Heart left ventricle (tissue), 16 donors: ENCODE measurements at regions not wholly inside any gene's neighbourhood (a gene's known extent, or its start where the extent isn't known, plus 50 kb on each side); places are given as distances from the start of the nearest gene placed in this dataset.

Source experiments
- ATAC-seq, 4 donors: fragments of 200-7000 bp; cut with Tn5 transposase; one replicate each; pipeline ENCODE4 v1.9.1; 2020 to 2022; ENCODE audit warnings: moderate library complexity in 4 of 4, mild to moderate bottlenecking in 3 of 4, moderate number of reproducible peaks in 1 of 4
- DNase-seq, 5 donors: peaks; one replicate each; pipeline ENCODE4 v3.0.0-alpha.2; 2020
- H3K27ac ChIP-seq, 12 donors: fragments of 200-600 bp; sonication (generic) in 4 of 12; one replicate each; pipeline versions ENCODE4 v1.5.0 to v1.8.0; 2016 to 2022; ENCODE audit warnings: mild to moderate bottlenecking in 2 of 12
- H3K27me3 ChIP-seq, 9 donors: fragments of 200-600 bp; sonication (generic) in 2 of 9; one replicate each; pipeline versions ENCODE4 v1.5.1 to v1.8.0; 2016 to 2022; ENCODE audit warnings: mild to moderate bottlenecking in 3 of 9
- H3K36me3 ChIP-seq, 9 donors: fragments of 200-600 bp; sonication (generic) in 2 of 9; one replicate each; pipeline versions ENCODE4 v1.5.0 to v1.8.0; 2018 to 2022; ENCODE audit warnings: mild to moderate bottlenecking in 2 of 9
- H3K4me1 ChIP-seq, 12 donors: fragments of 200-600 bp; sonication (generic) in 4 of 12; one replicate each; pipeline versions ENCODE4 v1.5.0 to v1.8.0; 2016 to 2022; ENCODE audit warnings: mild to moderate bottlenecking in 3 of 12
- H3K4me3 ChIP-seq, 12 donors: fragments of 200-600 bp; sonication (generic) in 4 of 12; one replicate each; pipeline versions ENCODE4 v1.5.0 to v1.8.0; 2017 to 2022; ENCODE audit warnings: mild to moderate bottlenecking in 9 of 12, moderate library complexity in 4 of 12
- H3K9me3 ChIP-seq, 12 donors: fragments of 200-600 bp; sonication (generic) in 4 of 12; one replicate each; pipeline versions ENCODE4 v1.5.0 to v1.8.0; 2016 to 2022; ENCODE audit warnings: mild to moderate bottlenecking in 1 of 12
- CTCF ChIP-seq, 12 donors: fragments of 200-600 bp; sonication (generic) in 4 of 12; IDR thresholded peaks; one replicate each; pipeline versions ENCODE4 v1.5.0 to v1.8.0; 2018 to 2022; ENCODE audit warnings: antibody characterized with exemption in 12 of 12, mild to moderate bottlenecking in 5 of 12
- POLR2A ChIP-seq, 2 donors: fragments of 450-650 bp; IDR thresholded peaks; one replicate each; pipeline ENCODE4 v1.6.1; 2017; ENCODE audit warnings: antibody characterized with exemption in 2 of 2, mild to moderate bottlenecking in 2 of 2, moderate library complexity in 2 of 2
- WGBS, 4 donors: extraction: QIAGEN DNeasy Blood & Tissue Kit in 2 of 4; methylation state at CpG; one replicate each; pipeline versions ENCODE4 v1.1.5 to v1.1.7; 2013 to 2018; 5-methylcytosine and 5-hydroxymethylcytosine counted together
- intact Hi-C, 10 donors: fragments of 100-400 bp; cut with DNase I; formaldehyde crosslinking; loops; one replicate each; pipeline versions ENCODE4 v1.11.1 to v1.14.2; 2022
- donor health status: ischemic (EF 13 %, LVEDD 7.1; RV severe dilation, severe dysfunction).
- donor health status: healthy with polysubstance abuse.
- donor health status: DM: no; HTN: yes; CAD: no.
- donor health status: DM: no; HTN: no; CAD: no.
- donor health status: ischemic (EF 25% LVEDD 6.9; RV normal size, moderate dysfunction).
- donor health status: ischemic (EF 25% LVEDD 5.7; RV mildly dilated, moderate dysfunction).
- donor health status: healthy.
- donor health status: DM: yes; HTN: yes; CAD: no.
- donor health status: ischemic (EF 35%, LVEDD 5.7; RV mildly dilated, moderate dysfunction).
- donor health status: nonischemic (EF 11% LVEDD 7.7; RV severe dilation, severe dysfunction).
- donor health status: DM: yes; HTN: yes; CAD: no.
- donor health status: PGD.
- donor health status: ischemic (EF 29% LVEDD 5.4; RV normal size, mild dysfunction).
- donor health status: nonischemic (EF 23%, LVEDD 6.1; RV moderate dilation, normal function).

GRCh38 chr5:38641003-38641402 is 84.6 kb upstream of the LIFR start:
- ATAC-seq (no peak), DNase-seq (no peak)
- H3K27ac ChIP-seq, result no peak overlapping the region
- TF ChIP-seq CTCF (IDR thresholded peaks at IDR 0.05), result no peak
- no peak for TF ChIP-seq POLR2A (IDR thresholded peaks at IDR 0.05)
- no peaks in the 10 kb centered on the region for H3K27me3 ChIP-seq
- H3K36me3 ChIP-seq, result no peaks in the 10 kb centered on the region
- 90 to 98% (median 94%) methylated on average over 3 of the region's 3 CpGs for WGBS, 4 donors
- intact Hi-C loops, result no loop called here
- no peak overlapping the region for H3K4me3 ChIP-seq
- H3K9me3 ChIP-seq, result no peaks in the 10 kb centered on the region
- H3K4me1 ChIP-seq, result peaks cover 0 to 11% (median 0%) of the 10 kb centered on the region in 12 donors

DNA sequence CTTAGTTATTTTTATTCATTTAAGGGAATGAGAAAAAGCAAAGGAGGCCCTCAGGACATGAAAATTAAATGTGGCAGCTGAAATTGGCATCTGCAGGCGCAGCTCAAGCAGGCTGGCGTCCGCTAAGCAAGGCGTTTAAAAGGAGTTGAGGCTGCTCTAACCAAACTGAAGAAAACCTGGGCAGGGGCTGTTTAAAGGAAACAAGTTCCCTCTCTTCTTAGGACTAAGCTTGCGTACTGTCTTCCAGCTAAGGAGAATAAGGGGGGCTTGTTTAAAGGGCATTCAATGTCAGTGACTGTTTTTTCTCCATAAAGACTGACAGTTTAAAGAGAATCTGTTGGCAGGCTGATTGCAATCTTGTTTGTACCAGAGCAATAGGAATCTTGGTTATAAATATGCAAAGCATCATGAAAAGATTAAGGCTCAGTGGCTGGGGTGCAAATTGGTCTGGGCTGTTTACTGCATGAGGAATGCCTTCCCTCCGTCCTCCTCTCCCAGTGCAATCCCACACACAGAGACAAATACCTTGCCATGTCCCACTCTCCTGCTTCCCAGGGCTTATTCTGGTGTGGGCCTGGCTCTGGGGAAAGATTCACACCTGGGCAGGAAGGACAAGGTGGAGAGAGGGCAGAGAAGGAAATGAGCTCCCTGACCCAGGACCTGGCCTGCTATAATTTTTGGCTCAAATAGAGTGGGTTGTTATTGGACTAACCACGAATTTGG is 85.9 kb upstream of the LIFR start:
- no peak for ATAC-seq
- intact Hi-C loops, result no loop called here

GRCh38 chr5:38643616-38644015 is 87.2 kb upstream of the LIFR start:
- Histone ChIP-seq H3K27ac (no peak overlapping the region), H3K36me3 (no peaks in the 10 kb centered on the region), H3K4me3 (no peak overlapping the region), H3K27me3 (no peaks in the 10 kb centered on the region), H3K9me3 (no peaks in the 10 kb centered on the region), H3K4me1 (peaks cover 0 to 11% (median 0%) of the 10 kb centered on the region in 12 donors)
- TF ChIP-seq POLR2A (IDR thresholded peaks at IDR 0.05), result no peak
- no peak for TF ChIP-seq CTCF (IDR thresholded peaks at IDR 0.05)
- intact Hi-C loops, result no loop called here
- ATAC-seq (no peak), DNase-seq (no peak)
- WGBS, 4 donors, result 95 to 97% (median 96%) methylated on average over 4 of the region's 4 CpGs

More for the DNA sequence above, 85.9 kb upstream of the LIFR start:
- no peak overlapping the region for H3K27ac ChIP-seq
- DNase-seq, result no peak
- TF ChIP-seq POLR2A (IDR thresholded peaks at IDR 0.05), result no peak
- TF ChIP-seq CTCF (IDR thresholded peaks at IDR 0.05), result no peak
- WGBS, 4 donors, result 69 to 85% (median 82%) methylated on average over 7 of the region's 7 CpGs
- peaks cover 0 to 11% (median 0%) of the 10 kb centered on the region in 12 donors for H3K4me1 ChIP-seq
- H3K4me3 ChIP-seq, result no peak overlapping the region
- no peaks in the 10 kb centered on the region for H3K9me3 ChIP-seq
- no peaks in the 10 kb centered on the region for H3K36me3 ChIP-seq
- H3K27me3 ChIP-seq, result no peaks in the 10 kb centered on the region

DNA sequence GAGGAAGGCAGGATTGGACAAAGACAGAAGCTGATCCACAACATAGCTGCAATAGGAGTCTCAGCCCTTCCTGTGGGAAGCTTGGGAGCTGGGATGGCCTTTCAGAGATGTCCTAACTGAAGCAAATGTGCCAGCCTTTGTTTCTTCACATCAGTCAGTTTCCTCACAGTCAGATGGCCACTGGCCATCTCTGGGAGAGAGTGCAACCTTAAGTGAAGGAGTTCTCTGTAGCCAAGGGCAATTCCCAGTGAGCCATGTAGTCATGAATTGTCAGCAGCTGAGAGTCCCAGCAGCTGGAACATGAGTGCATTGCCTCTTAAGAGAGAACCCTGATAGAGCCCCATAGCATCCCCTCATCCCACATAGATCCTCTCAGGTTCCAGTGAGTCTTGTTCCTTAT is 89.1 kb upstream of the LIFR start:
- H3K4me1 ChIP-seq, result peaks cover 0 to 11% (median 0%) of the 10 kb centered on the region in 12 donors
- no peaks in the 10 kb centered on the region for H3K27me3 ChIP-seq
- no peaks in the 10 kb centered on the region for H3K36me3 ChIP-seq
- peak in 3 of 4 donors; percentile 77 to 86 (median 81) for ATAC-seq
- H3K27ac ChIP-seq, result no peak overlapping the region
- peak in 2 of 5 donors; percentile 56 to 74 for DNase-seq
- intact Hi-C loops, result no loop called here
- no peaks in the 10 kb centered on the region for H3K9me3 ChIP-seq
- no peak overlapping the region for H3K4me3 ChIP-seq
- TF ChIP-seq CTCF (IDR thresholded peaks at IDR 0.05), result no peak
- no peak for TF ChIP-seq POLR2A (IDR thresholded peaks at IDR 0.05)
